Transverse colon (tissue), 4 donors: ENCODE measurements at regions not wholly inside any gene's neighbourhood (a gene's known extent, or its start where the extent isn't known, plus 50 kb on each side); places are given as distances from the start of the nearest gene placed in this dataset.
"Not testable (repeated sequence)": the region's sequence is repeated elsewhere in the genome, so short reads cannot be mapped to it uniquely, and the experiment has no call there.

Experiments used
- DNase-seq: peaks from one replicate; pipeline ENCODE4 v3.0.0-alpha.2; 2019
- H3K27ac ChIP-seq, 4 donors: fragments of 200-600 bp; sonication (generic); 2 replicates each; pipeline ENCODE4 v1.5.1; 2016 to 2018; ENCODE audit warnings: inconsistent platforms in 4 of 4
- H3K27me3 ChIP-seq: fragments of 200-600 bp; sonication (generic); 2 replicates; pipeline ENCODE4 v1.5.1; 2017; ENCODE audit warnings: inconsistent platforms
- H3K36me3 ChIP-seq, 4 donors: fragments of 200-600 bp; sonication (generic); 2 replicates each; pipeline ENCODE4 v1.5.1; 2017 to 2019; ENCODE audit warnings: inconsistent platforms in 4 of 4
- H3K4me1 ChIP-seq, 4 donors: fragments of 200-600 bp; sonication (generic); 2 replicates each; pipeline ENCODE4 v1.5.1; 2017 to 2020; ENCODE audit warnings: inconsistent platforms in 4 of 4
- H3K4me3 ChIP-seq, 4 donors: fragments of 200-600 bp; sonication (generic); 1 replicate in 1 of 4; 2 replicates in 3 of 4; pipeline versions ENCODE4 v1.5.1 to v1.6.1; 2017 to 2019; ENCODE audit warnings: inconsistent platforms in 4 of 4
- H3K9me3 ChIP-seq, 2 donors: fragments of 200-600 bp; sonication (generic); 2 replicates each; pipeline ENCODE4 v1.5.1; 2017 to 2019; ENCODE audit warnings: inconsistent platforms in 2 of 2
- CTCF ChIP-seq, 5 experiments: fragments of 200-600 bp in 3 of 5; fragments of 450-650 bp in 2 of 5; sonication (generic) in 3 of 5; IDR thresholded peaks; 1 replicate in 2 of 5; 2 replicates in 3 of 5; pipeline ENCODE4 v1.5.1; 2016 to 2017; ENCODE audit warnings: antibody characterized with exemption in 5 of 5, inconsistent platforms in 3 of 5, mild to moderate bottlenecking in 2 of 5, moderate library complexity in 1 of 5
- EP300 ChIP-seq: sonication (generic); formaldehyde crosslinking; IDR thresholded peaks from one replicate; pipeline ENCODE4 v1.6.1; 2017; ENCODE audit warnings: antibody characterized with exemption, low read depth
- POLR2A ChIP-seq: fragments of 450-650 bp; IDR thresholded peaks from one replicate; pipeline ENCODE4 v1.6.1; 2016; ENCODE audit warnings: antibody characterized with exemption, mild to moderate bottlenecking, moderate library complexity
- POLR2AphosphoS5 ChIP-seq, 3 donors: sonication (generic); formaldehyde crosslinking; IDR thresholded peaks; one replicate each; pipeline ENCODE4 v1.6.1; 2016; ENCODE audit warnings: antibody characterized with exemption in 3 of 3
- WGBS, 2 donors: methylation state at CpG; one replicate each; pipeline ENCODE4 v1.1.5; 2018; ENCODE audit warnings: low coverage in 1 of 2; 5-methylcytosine and 5-hydroxymethylcytosine counted together
- in situ Hi-C, 4 donors: fragments of 200-750 bp; cut with MboI; loops; one replicate each; pipeline versions ENCODE4 v1.15.0 to v1.15.1; 2017; ENCODE audit warnings: low sequenced_read_pairs in 3 of 4, low pct_ligation_motif_present in 1 of 4, low pct_unique_long_range_greater_than_20kb in 1 of 4
- intact Hi-C: fragments of 100-400 bp; cut with DNase I; formaldehyde crosslinking; loops from one replicate; pipeline ENCODE4 v1.15.1; 2023; ENCODE audit warnings: low total_unique reads

- DNase-seq = no peak
- Histone ChIP-seq H3K4me1 (no peaks in the 10 kb centered on the region), H3K9me3 (no peaks in the 10 kb centered on the region), H3K4me3 (no peak overlapping the region), H3K27ac (no peak overlapping the region), H3K27me3 (no peaks in the 10 kb centered on the region), H3K36me3 (no peaks in the 10 kb centered on the region)
- in situ Hi-C loops (no loop called here), intact Hi-C loops (no loop called here)
- TF ChIP-seq CTCF (IDR thresholded peaks at IDR 0.05) (no peak), POLR2A (no peak), POLR2AphosphoS5 (IDR thresholded peaks at IDR 0.05) (no peak), EP300 (no peak)
- WGBS, 2 donors = 42 to 46% methylated on average over 1 of the region's 1 CpG
Observed at GRCh38 chr3:181212271-181212670, 222.7 kb upstream of the DNAJC19 start.

DNA sequence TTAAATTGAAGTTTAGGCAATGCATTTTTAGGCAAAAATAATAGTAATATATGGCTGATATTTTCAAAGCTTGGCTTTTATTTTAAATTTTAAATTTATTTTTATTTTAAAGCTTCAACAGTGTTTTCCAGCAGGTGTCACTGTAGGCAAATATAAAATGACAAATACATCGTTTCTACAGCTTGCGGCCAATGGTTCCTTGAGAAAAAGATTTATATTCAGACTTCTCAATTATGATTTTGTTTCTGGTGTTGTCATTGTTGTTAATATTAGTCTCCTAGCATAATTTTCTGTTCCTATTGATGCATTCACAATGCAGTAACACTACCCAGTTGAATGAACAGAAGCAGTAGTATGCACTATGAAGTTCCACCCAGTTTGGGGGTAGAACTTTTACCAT is 220.7 kb upstream of the DNAJC19 start:
- in situ Hi-C loops = no loop called here
- TF ChIP-seq EP300 (no peak), POLR2AphosphoS5 (IDR thresholded peaks at IDR 0.05) (no peak), POLR2A (no peak), CTCF (IDR thresholded peaks at IDR 0.05) (no peak)
- 0 to 11% methylated on average over 2 of the region's 2 CpGs for WGBS, 2 donors
- no peaks in the 10 kb centered on the region for H3K4me1 ChIP-seq
- H3K27ac ChIP-seq = no peak overlapping the region
- H3K36me3 ChIP-seq = no peaks in the 10 kb centered on the region
- H3K27me3 ChIP-seq = no peaks in the 10 kb centered on the region
- intact Hi-C loops = no loop called here
- no peaks in the 10 kb centered on the region for H3K9me3 ChIP-seq
- DNase-seq = no peak
- H3K4me3 ChIP-seq = no peak overlapping the region

DNA sequence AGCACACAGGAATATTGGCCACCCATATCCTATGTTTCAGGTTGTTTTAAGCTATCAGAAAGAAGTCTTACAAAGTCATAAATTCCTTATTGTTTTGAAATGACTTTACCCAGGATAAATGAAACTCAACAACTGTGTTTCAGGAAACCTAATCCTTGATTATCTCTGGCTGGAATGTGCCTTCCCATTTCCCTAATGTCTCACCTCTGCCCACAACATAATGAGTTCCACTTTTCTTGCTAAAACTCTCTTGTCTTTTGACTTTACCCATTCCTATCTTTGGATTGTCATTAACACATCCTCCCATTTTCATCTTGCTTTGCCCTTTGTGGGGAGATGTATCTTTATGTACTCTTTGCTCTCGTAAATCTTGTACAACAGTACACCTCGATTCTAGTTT is 200.0 kb upstream of the DNAJC19 start:
- no peaks in the 10 kb centered on the region for H3K9me3 ChIP-seq
- intact Hi-C loops (no loop called here), in situ Hi-C loops (no loop called here)
- H3K4me3 ChIP-seq = no peak overlapping the region
- no peaks in the 10 kb centered on the region for H3K27me3 ChIP-seq
- 47 to 59% methylated on average over 2 of the region's 2 CpGs for WGBS, 2 donors
- DNase-seq = no peak
- TF ChIP-seq EP300 (no peak), CTCF (IDR thresholded peaks at IDR 0.05) (no peak), POLR2A (no peak), POLR2AphosphoS5 (IDR thresholded peaks at IDR 0.05) (no peak)
- H3K4me1 ChIP-seq = no peaks in the 10 kb centered on the region
- H3K36me3 ChIP-seq = no peaks in the 10 kb centered on the region
- no peak overlapping the region for H3K27ac ChIP-seq

DNA sequence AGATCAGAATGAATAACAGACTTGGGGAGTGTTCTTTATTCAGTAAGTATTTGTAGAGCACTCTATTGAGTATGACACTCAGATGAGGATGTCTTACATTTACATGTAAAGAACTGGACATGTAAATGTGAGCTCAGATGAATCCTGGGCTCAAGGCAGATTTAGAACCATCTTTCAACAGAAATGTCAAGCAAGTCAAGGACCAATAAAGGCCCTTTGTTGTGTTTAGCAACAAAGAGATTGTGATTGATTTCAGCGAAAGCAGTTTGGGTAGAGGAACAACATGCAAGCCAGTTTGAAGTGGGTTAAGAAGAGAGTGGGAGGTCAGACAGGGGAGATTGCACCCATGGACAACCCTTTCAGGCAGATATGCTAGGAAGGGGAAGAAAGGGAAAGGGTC is 194.2 kb upstream of the DNAJC19 start:
- no peak overlapping the region for H3K4me3 ChIP-seq
- in situ Hi-C loops = no loop called here
- H3K27ac ChIP-seq = no peak overlapping the region
- H3K4me1 ChIP-seq = no peaks in the 10 kb centered on the region
- WGBS, 2 donors = 92 to 100% methylated on average over 1 of the region's 1 CpG
- no peaks in the 10 kb centered on the region for H3K9me3 ChIP-seq
- no peaks in the 10 kb centered on the region for H3K36me3 ChIP-seq
- H3K27me3 ChIP-seq = no peaks in the 10 kb centered on the region
- TF ChIP-seq CTCF (IDR thresholded peaks at IDR 0.05) = no peak
- no peak for TF ChIP-seq POLR2A
- TF ChIP-seq POLR2AphosphoS5 (IDR thresholded peaks at IDR 0.05) = no peak
- TF ChIP-seq EP300 = no peak
- intact Hi-C loops = no loop called here
- no peak for DNase-seq

DNA sequence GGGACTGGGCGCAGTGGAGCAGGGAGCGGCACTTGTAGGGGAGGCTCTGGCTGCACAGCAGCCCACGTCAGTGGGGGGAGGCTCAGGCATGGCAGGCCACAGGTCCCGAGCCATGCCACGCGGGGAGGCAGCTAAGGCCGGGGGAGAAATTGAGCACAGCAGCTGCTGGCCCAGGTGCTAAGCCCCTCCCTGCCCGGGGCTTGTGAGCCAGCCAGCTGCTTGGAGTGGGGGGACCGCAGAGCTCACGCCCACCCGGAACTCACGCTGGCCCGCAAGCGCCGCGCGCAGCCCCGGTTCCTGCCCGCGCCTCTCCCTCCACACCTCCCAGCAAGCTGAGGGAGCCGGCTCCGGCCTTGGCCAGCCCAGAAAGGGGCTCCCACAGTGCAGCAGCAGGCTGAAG is 193.5 kb upstream of the DNAJC19 start:
- H3K9me3 ChIP-seq, intact Hi-C loops, H3K27me3 ChIP-seq, H3K27ac ChIP-seq, DNase-seq, H3K36me3 ChIP-seq, H3K4me3 ChIP-seq, in situ Hi-C loops, H3K4me1 ChIP-seq: not testable (repeated sequence)
- WGBS, 2 donors = 91% methylated on average over 16 of the region's 22 CpGs; no CpG with 5 or more reads in 1 of the 2 donors
